Right atrium auricular region (tissue), 2 donors: ENCODE measurements at regions not wholly inside any gene's neighbourhood (a gene's known extent, or its start where the extent isn't known, plus 50 kb on each side); places are given as distances from the start of the nearest gene placed in this dataset.

ENCODE experiments used
- DNase-seq: peaks from one replicate; pipeline ENCODE4 v3.0.0-alpha.2; 2019; ENCODE audit warnings: low spot score
- H3K27ac ChIP-seq, 2 donors: fragments of 200-600 bp; sonication (generic); 1 replicate in 1 of 2; 2 replicates in 1 of 2; pipeline ENCODE4 v1.5.1; 2016 to 2019
- H3K27me3 ChIP-seq, 2 donors: fragments of 200-600 bp; sonication (generic); one replicate each; pipeline versions ENCODE4 v1.5.1 to v1.6.0; 2017 to 2019
- H3K36me3 ChIP-seq: fragments of 200-600 bp; sonication (generic); one replicate; pipeline ENCODE4 v1.5.1; 2016
- H3K4me1 ChIP-seq, 2 donors: fragments of 200-600 bp; sonication (generic); one replicate each; pipeline versions ENCODE4 v1.5.1 to v1.6.0; 2017 to 2019
- H3K4me3 ChIP-seq, 2 donors: fragments of 200-600 bp; sonication (generic); 1 replicate in 1 of 2; 2 replicates in 1 of 2; pipeline ENCODE4 v1.5.1; 2017 to 2019; ENCODE audit warnings: mild to moderate bottlenecking in 1 of 2, moderate library complexity in 1 of 2
- H3K9me3 ChIP-seq, 2 donors: fragments of 200-600 bp; sonication (generic); one replicate each; pipeline ENCODE4 v1.5.1; 2019
- CTCF ChIP-seq, 2 donors: fragments of 200-600 bp; sonication (generic); IDR thresholded peaks; one replicate each; pipeline ENCODE4 v1.5.1; 2019; ENCODE audit warnings: antibody characterized with exemption in 2 of 2

- Histone ChIP-seq H3K4me1 (peaks cover 0 to 6% of the 10 kb centered on the region in 2 donors), H3K4me3 (no peak overlapping the region), H3K36me3 (no peaks in the 10 kb centered on the region), H3K9me3 (no peaks in the 10 kb centered on the region), H3K27ac (no peak overlapping the region), H3K27me3 (no peaks in the 10 kb centered on the region)
- no peak for TF ChIP-seq CTCF (IDR thresholded peaks at IDR 0.05)
- DNase-seq = no peak
Measured at GRCh38 chr20:40307268-40307667, 381.8 kb downstream of the MAFB start.

GRCh38 chr20:40305303-40305702 lies 383.7 kb downstream of the MAFB start:
- Histone ChIP-seq H3K27me3 (no peaks in the 10 kb centered on the region), H3K9me3 (no peaks in the 10 kb centered on the region), H3K4me1 (peaks cover 0 to 6% of the 10 kb centered on the region in 2 donors), H3K27ac (no peak overlapping the region), H3K36me3 (no peaks in the 10 kb centered on the region), H3K4me3 (no peak overlapping the region)
- no peak for DNase-seq
- no peak for TF ChIP-seq CTCF (IDR thresholded peaks at IDR 0.05)

- Histone ChIP-seq H3K4me1 (peaks cover 0 to 6% of the 10 kb centered on the region in 2 donors), H3K4me3 (no peak overlapping the region), H3K36me3 (no peaks in the 10 kb centered on the region), H3K27me3 (no peaks in the 10 kb centered on the region), H3K9me3 (no peaks in the 10 kb centered on the region), H3K27ac (no peak overlapping the region)
- DNase-seq = no peak
- no peak for TF ChIP-seq CTCF (IDR thresholded peaks at IDR 0.05)
Measured at GRCh38 chr20:40304119-40304613, 384.9 kb downstream of the MAFB start.

GRCh38 chr20:40294747-40295146 lies 394.3 kb downstream of the MAFB start:
- Histone ChIP-seq H3K27me3 (no peaks in the 10 kb centered on the region), H3K9me3 (peaks cover 0 to 15% of the 10 kb centered on the region in 2 donors), H3K4me1 (peaks cover 0 to 15% of the 10 kb centered on the region in 2 donors), H3K4me3 (no peak overlapping the region), H3K36me3 (no peaks in the 10 kb centered on the region), H3K27ac (no peak overlapping the region)
- no peak for DNase-seq
- TF ChIP-seq CTCF (IDR thresholded peaks at IDR 0.05) = no peak

- Histone ChIP-seq H3K9me3 (peaks cover 0 to 15% of the 10 kb centered on the region in 2 donors), H3K36me3 (no peaks in the 10 kb centered on the region), H3K27ac (no peak overlapping the region), H3K27me3 (no peaks in the 10 kb centered on the region), H3K4me3 (no peak overlapping the region), H3K4me1 (peaks cover 0 to 15% of the 10 kb centered on the region in 2 donors)
- no peak for DNase-seq
- no peak for TF ChIP-seq CTCF (IDR thresholded peaks at IDR 0.05)
Measured at GRCh38 chr20:40294175-40294574, 394.9 kb downstream of the MAFB start.

- Histone ChIP-seq H3K4me1 (peaks cover 0 to 15% of the 10 kb centered on the region in 2 donors), H3K27me3 (no peaks in the 10 kb centered on the region), H3K9me3 (peaks cover 0 to 15% of the 10 kb centered on the region in 2 donors), H3K36me3 (no peaks in the 10 kb centered on the region), H3K4me3 (no peak overlapping the region), H3K27ac (no peak overlapping the region)
- no peak for DNase-seq
- no peak for TF ChIP-seq CTCF (IDR thresholded peaks at IDR 0.05)
Measured at GRCh38 chr20:40293740-40294139, 395.3 kb downstream of the MAFB start.
